HepG2 (cell line): ENCODE measurements at regions not wholly inside any gene's neighbourhood (a gene's known extent, or its start where the extent isn't known, plus 50 kb on each side); places are given as distances from the start of the nearest gene placed in this dataset.

Source experiments
- ATAC-seq: fragments of 200-7000 bp; cut with Tn5 transposase; 3 replicates; pipeline ENCODE4 v1.9.1; 2020; ENCODE audit warnings: mild to moderate bottlenecking, moderate library complexity
- BruUV-seq: library from RNA; stranded (reverse); fragments of 400-500 nt; replicated peaks from 2 replicates; lab custom pipeline; 2021; lab: Mats Ljungman, UMichigan
- CTCF ChIA-PET: fragments of 300-600 bp; formaldehyde crosslinking; extraction: SDS; loops from one replicate; lab custom pipeline; 2021; ENCODE audit warnings: low total read pairs, inconsistent platforms, low intra/inter-chr PET ratio; lab: Yijun Ruan, JAX
- POLR2A ChIA-PET: fragments of 350-600 bp; sonication (Branson Sonifier 250); formaldehyde crosslinking; loops from one replicate; lab custom pipeline; 2020; ENCODE audit warnings: antibody characterized with exemption, inconsistent platforms; lab: Yijun Ruan, JAX
- DNase-seq: peaks from one replicate; pipeline ENCODE4 v3.0.0-alpha.2; 2015; ENCODE audit warnings: low spot score
- FAIRE-seq: peaks from 3 replicates; lab custom pipeline; 2011; peaks lifted over from hg19 to GRCh38; lab: Jason Lieb, UNC
- H2AFZ ChIP-seq: one replicate; pipeline ENCODE4 v1.6.1; 2011; ENCODE audit warnings: low read length, inconsistent platforms
- H3K27ac ChIP-seq: fragments of 300-600 bp; 3 replicates; pipeline ENCODE4 v1.8.0; 2011; ENCODE audit warnings: mixed run types, mild to moderate bottlenecking, mixed read lengths, low read length, inconsistent platforms; ENCODE audit not compliant: insufficient read depth; ENCODE audit errors: extremely low read length
- H3K27me3 ChIP-seq, 2 experiments: fragments of 200-600 bp in 1 of 2; 2 replicates in 1 of 2; 3 replicates in 1 of 2; pipeline versions ENCODE4 v1.6.0 to v1.8.0; 2011; ENCODE audit warnings: low read length in 2 of 2, mild to moderate bottlenecking in 2 of 2, moderate library complexity in 2 of 2, inconsistent platforms in 1 of 2; ENCODE audit not compliant: insufficient read depth in 2 of 2, control insufficient read depth in 1 of 2
- H3K36me3 ChIP-seq, 2 experiments: fragments of 200-600 bp in 1 of 2; replicated peaks in 1 of 2; 2 replicates in 1 of 2; 3 replicates in 1 of 2; pipeline versions ENCODE4 v1.5.1 to v1.8.0; 2011; ENCODE audit warnings: low read length in 2 of 2, inconsistent platforms in 1 of 2; ENCODE audit not compliant: insufficient read depth in 2 of 2, control insufficient read depth in 1 of 2
- H3K4me1 ChIP-seq: 2 replicates; pipeline ENCODE4 v1.5.1; 2012; ENCODE audit warnings: low read length, inconsistent platforms; ENCODE audit not compliant: insufficient read depth
- H3K4me2 ChIP-seq: 2 replicates; pipeline ENCODE4 v1.6.0; 2011; ENCODE audit warnings: low read depth, low read length, inconsistent platforms
- H3K4me3 ChIP-seq, 3 experiments: fragments of 200-600 bp in 1 of 3; sonication (generic), shearing (Covaris generic) in 1 of 3; replicated peaks in 1 of 3; 2 replicates each; pipeline ENCODE4 v1.5.1; 2011 to 2016; ENCODE audit warnings: low read length in 3 of 3, inconsistent platforms in 2 of 3, low read depth in 2 of 3, mild to moderate bottlenecking in 2 of 3, control low read depth in 1 of 3, mixed read lengths in 1 of 3; ENCODE audit not compliant: insufficient read depth in 1 of 3
- H3K79me2 ChIP-seq: one replicate; pipeline ENCODE4 v1.6.1; 2011; ENCODE audit warnings: low read length, inconsistent platforms; ENCODE audit not compliant: insufficient read depth
- H3K9ac ChIP-seq: 2 replicates; pipeline ENCODE4 v1.6.0; 2011; ENCODE audit warnings: mild to moderate bottlenecking, low read depth, low read length, inconsistent platforms; ENCODE audit not compliant: insufficient read depth
- H3K9me3 ChIP-seq: 2 replicates; pipeline ENCODE4 v1.5.1; 2012; ENCODE audit warnings: mild to moderate bottlenecking, low read length
- H4K20me1 ChIP-seq: 2 replicates; pipeline ENCODE4 v1.6.0; 2011; ENCODE audit warnings: inconsistent platforms, mild to moderate bottlenecking, low read length, moderate library complexity; ENCODE audit not compliant: insufficient read depth
- BCL6 ChIP-seq: IDR thresholded peaks from 2 replicates; pipeline ENCODE4 v1.6.1; 2016; ENCODE audit warnings: missing genetic modification reagents, missing compliant biosample characterization
- E2F5 ChIP-seq: sonication (generic); formaldehyde crosslinking; conservative IDR thresholded peaks from 2 replicates; pipeline ENCODE4 v1.4.0; 2020; ENCODE audit warnings: missing genetic modification reagents
- FOXK2 ChIP-seq: fragments of 450-650 bp; IDR thresholded peaks from 2 replicates; pipeline ENCODE4 v1.6.1; 2016
- IRF9 ChIP-seq: sonication (generic); formaldehyde crosslinking; IDR thresholded peaks from 2 replicates; pipeline ENCODE4 v1.8.0; 2022; ENCODE audit warnings: missing genetic modification reagents, mild to moderate bottlenecking, borderline replicate concordance
- SP1 ChIP-seq, 2 experiments: fragments of 450-650 bp in 1 of 2; sonication (generic) in 1 of 2; formaldehyde crosslinking in 1 of 2; IDR thresholded peaks; 2 replicates each; pipeline versions ENCODE4 v1.4.0 to v1.6.1; 2016 to 2020; ENCODE audit warnings: missing genetic modification reagents in 1 of 2
- SSRP1 ChIP-seq: IDR thresholded peaks from 2 replicates; pipeline ENCODE4 v1.6.1; 2016; ENCODE audit warnings: control low read depth
- ZNF251 ChIP-seq: sonication (generic); formaldehyde crosslinking; IDR thresholded peaks from 2 replicates; pipeline ENCODE4 v1.9.0; 2021; ENCODE audit warnings: mild to moderate bottlenecking, missing genetic modification reagents
- ZNF510 ChIP-seq: sonication (generic); formaldehyde crosslinking; IDR thresholded peaks from 2 replicates; pipeline ENCODE4 v1.4.0; 2020; ENCODE audit warnings: low read depth, mild to moderate bottlenecking, missing genetic modification reagents
- ZNF746 ChIP-seq: sonication (generic); formaldehyde crosslinking; IDR thresholded peaks from 2 replicates; pipeline ENCODE4 v1.8.0; 2022; ENCODE audit warnings: mild to moderate bottlenecking, missing genetic modification reagents
- WGBS: methylation state at CpG from one replicate; pipeline ENCODE4 v1.1.6; 2017; ENCODE audit warnings: low lambda C conversion rate; 5-methylcytosine and 5-hydroxymethylcytosine counted together
- in situ Hi-C: cut with HindIII; loops from 2 replicates; pipeline ENCODE4 v1.10.0; 2017; ENCODE audit warnings: low pct_unique_long_range_greater_than_20kb; ENCODE audit not compliant: extremely low pct_ligation_motif_present
- intact Hi-C: fragments of 100-400 bp; cut with micrococcal nuclease; formaldehyde crosslinking; loops from one replicate; pipeline ENCODE4 v1.10.0; 2022; ENCODE audit not compliant: unreplicated experiment
- TF ChIP-seq, protein P1 (sequence below): sonication (generic); formaldehyde crosslinking; IDR thresholded peaks from 2 replicates; pipeline ENCODE4 v1.5.0; 2020; ENCODE audit warnings: missing genetic modification reagents
- TF ChIP-seq, protein P2 (sequence below): IDR thresholded peaks from 2 replicates; pipeline ENCODE4 v1.6.1; 2016; ENCODE audit warnings: low read depth, control low read depth
- TF ChIP-seq, protein P3 (sequence below): sonication (generic); formaldehyde crosslinking; IDR thresholded peaks from 2 replicates; pipeline ENCODE4 v1.5.0; 2020; ENCODE audit warnings: mild to moderate bottlenecking, missing genetic modification reagents

DNA sequence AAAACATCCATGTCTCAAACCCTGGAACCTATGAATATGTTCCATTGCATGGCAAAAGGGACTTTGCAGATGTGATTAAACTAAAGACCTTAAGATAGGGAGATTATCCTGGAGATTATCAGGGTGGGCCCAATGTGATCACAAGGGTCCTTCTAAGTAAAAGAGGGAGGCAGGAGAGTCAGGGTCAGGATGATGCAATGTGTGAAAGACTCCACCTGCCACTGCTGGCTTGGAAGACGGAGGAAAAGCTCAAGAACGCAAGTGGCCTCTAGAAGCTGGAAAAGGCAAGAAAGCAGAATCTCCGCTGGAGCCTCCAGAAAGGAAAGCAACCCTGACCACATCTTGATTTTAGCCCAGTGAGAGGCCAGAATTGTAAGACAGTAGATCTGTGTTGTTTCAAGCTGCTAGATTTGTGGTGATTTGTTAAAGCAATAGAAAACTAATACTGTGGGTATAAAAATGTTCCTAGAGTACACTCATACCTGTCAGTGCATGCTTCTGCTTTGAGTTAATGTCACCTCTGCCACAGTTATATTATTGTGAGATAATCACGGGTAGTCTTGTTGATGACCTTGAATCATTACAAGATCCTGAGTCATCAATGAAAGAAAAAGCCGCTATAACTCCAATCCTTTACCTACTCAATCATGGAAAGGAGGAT is 93.5 kb upstream of the TNPO1 start:
- no peaks in the 10 kb centered on the region for H4K20me1 ChIP-seq
- H3K9ac ChIP-seq, result no peak overlapping the region
- BruUV-seq, result no TSS peak
- H3K4me3 ChIP-seq, result no peak overlapping the region
- H3K4me2 ChIP-seq, result no peak overlapping the region
- H3K9me3 ChIP-seq, result no peaks in the 10 kb centered on the region
- DNase-seq, result no peak
- intact Hi-C loops, result no loop called here
- H2AFZ ChIP-seq, result no peak overlapping the region
- H3K4me1 ChIP-seq, result no peaks in the 10 kb centered on the region
- TF ChIP-seq, protein P1, sequence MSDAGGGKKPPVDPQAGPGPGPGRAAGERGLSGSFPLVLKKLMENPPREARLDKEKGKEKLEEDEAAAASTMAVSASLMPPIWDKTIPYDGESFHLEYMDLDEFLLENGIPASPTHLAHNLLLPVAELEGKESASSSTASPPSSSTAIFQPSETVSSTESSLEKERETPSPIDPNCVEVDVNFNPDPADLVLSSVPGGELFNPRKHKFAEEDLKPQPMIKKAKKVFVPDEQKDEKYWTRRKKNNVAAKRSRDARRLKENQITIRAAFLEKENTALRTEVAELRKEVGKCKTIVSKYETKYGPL (CRISPR knock-in tag), result no peak
- TF ChIP-seq, protein P2, sequence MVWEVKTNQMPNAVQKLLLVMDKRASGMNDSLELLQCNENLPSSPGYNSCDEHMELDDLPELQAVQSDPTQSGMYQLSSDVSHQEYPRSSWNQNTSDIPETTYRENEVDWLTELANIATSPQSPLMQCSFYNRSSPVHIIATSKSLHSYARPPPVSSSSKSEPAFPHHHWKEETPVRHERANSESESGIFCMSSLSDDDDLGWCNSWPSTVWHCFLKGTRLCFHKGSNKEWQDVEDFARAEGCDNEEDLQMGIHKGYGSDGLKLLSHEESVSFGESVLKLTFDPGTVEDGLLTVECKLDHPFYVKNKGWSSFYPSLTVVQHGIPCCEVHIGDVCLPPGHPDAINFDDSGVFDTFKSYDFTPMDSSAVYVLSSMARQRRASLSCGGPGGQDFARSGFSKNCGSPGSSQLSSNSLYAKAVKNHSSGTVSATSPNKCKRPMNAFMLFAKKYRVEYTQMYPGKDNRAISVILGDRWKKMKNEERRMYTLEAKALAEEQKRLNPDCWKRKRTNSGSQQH, result no peak
- TF ChIP-seq FOXK2 (no peak), IRF9 (CRISPR knock-in tag) (no peak)
- H3K36me3 ChIP-seq, result no peaks in the 10 kb centered on the region
- no peak for ATAC-seq
- 11% methylated on average over 5 of the region's 5 CpGs for WGBS
- H3K27ac ChIP-seq, result no peak overlapping the region
- no peak for FAIRE-seq
- ChIA-PET POLR2A (no interaction called here), CTCF (no interaction called here)
- in situ Hi-C loops, result no loop called here
- peaks cover 2 to 3% of the 10 kb centered on the region in 2 experiments; a peak in 1 of 5 replicates for H3K27me3 ChIP-seq
- H3K79me2 ChIP-seq, result no peaks in the 10 kb centered on the region

- in situ Hi-C loops, result no loop called here
- intact Hi-C loops, result no loop called here
- H3K4me1 ChIP-seq, result no peaks in the 10 kb centered on the region
- no peak for ATAC-seq
- DNase-seq, result no peak
- POLR2A ChIA-PET, result no interaction called here
- H4K20me1 ChIP-seq, result no peaks in the 10 kb centered on the region
- H3K27ac ChIP-seq, result no peak overlapping the region
- H3K9me3 ChIP-seq, result no peaks in the 10 kb centered on the region
- H3K4me3 ChIP-seq, result no peak overlapping the region
- BruUV-seq, result no TSS peak
- H3K27me3 ChIP-seq, result peaks cover 2 to 3% of the 10 kb centered on the region in 2 experiments; a peak in 1 of 5 replicates
- H3K79me2 ChIP-seq, result no peaks in the 10 kb centered on the region
- no peak overlapping the region for H3K9ac ChIP-seq
- no peak overlapping the region for H2AFZ ChIP-seq
- no peaks in the 10 kb centered on the region for H3K36me3 ChIP-seq
- CTCF ChIA-PET, result no interaction called here
- no peak overlapping the region for H3K4me2 ChIP-seq
- no peak for FAIRE-seq
- WGBS, result 40% methylated on average over 2 of the region's 2 CpGs
- TF ChIP-seq BCL6 (CRISPR knock-in tag) (no peak), ZNF510 (CRISPR knock-in tag) (no peak), SSRP1 (no peak), ZNF746 (CRISPR knock-in tag) (no peak), E2F5 (CRISPR knock-in tag) (no peak), SP1 (IDR thresholded peaks at IDR 0.05) (no peak), SP1 (CRISPR knock-in tag; IDR thresholded peaks at IDR 0.05) (no peak), ZNF251 (CRISPR knock-in tag) (no peak)
- TF ChIP-seq, protein P3, sequence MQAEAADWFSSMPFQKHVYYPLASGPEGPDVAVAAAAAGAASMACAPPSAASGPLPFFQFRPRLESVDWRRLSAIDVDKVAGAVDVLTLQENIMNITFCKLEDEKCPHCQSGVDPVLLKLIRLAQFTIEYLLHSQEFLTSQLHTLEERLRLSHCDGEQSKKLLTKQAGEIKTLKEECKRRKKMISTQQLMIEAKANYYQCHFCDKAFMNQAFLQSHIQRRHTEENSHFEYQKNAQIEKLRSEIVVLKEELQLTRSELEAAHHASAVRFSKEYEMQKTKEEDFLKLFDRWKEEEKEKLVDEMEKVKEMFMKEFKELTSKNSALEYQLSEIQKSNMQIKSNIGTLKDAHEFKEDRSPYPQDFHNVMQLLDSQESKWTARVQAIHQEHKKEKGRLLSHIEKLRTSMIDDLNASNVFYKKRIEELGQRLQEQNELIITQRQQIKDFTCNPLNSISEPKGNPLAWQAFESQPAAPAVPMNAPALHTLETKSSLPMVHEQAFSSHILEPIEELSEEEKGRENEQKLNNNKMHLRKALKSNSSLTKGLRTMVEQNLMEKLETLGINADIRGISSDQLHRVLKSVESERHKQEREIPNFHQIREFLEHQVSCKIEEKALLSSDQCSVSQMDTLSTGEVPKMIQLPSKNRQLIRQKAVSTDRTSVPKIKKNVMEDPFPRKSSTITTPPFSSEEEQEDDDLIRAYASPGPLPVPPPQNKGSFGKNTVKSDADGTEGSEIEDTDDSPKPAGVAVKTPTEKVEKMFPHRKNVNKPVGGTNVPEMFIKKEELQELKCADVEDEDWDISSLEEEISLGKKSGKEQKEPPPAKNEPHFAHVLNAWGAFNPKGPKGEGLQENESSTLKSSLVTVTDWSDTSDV (CRISPR knock-in tag), result no peak
Measured at GRCh38 chr5:72721844-72722243, 94.6 kb upstream of the TNPO1 start.
